Loucy (cell line): ENCODE measurements at regions not wholly inside any gene's neighbourhood (a gene's known extent, or its start where the extent isn't known, plus 50 kb on each side); places are given as distances from the start of the nearest gene placed in this dataset.

Experiments used
- EZH2phosphoT487 ChIP-seq: fragments of 200-600 bp; IDR thresholded peaks from 2 replicates; pipeline ENCODE4 v1.6.1; 2018; ENCODE audit warnings: antibody characterized with exemption, mild to moderate bottlenecking, moderate library complexity, borderline replicate concordance
- TF ChIP-seq, protein P1 (sequence below): fragments of 200-600 bp; sonication (generic); conservative IDR thresholded peaks from 2 replicates; pipeline ENCODE4 v1.5.1; 2014; ENCODE audit warnings: mild to moderate bottlenecking, antibody characterized with exemption, low read length

DNA sequence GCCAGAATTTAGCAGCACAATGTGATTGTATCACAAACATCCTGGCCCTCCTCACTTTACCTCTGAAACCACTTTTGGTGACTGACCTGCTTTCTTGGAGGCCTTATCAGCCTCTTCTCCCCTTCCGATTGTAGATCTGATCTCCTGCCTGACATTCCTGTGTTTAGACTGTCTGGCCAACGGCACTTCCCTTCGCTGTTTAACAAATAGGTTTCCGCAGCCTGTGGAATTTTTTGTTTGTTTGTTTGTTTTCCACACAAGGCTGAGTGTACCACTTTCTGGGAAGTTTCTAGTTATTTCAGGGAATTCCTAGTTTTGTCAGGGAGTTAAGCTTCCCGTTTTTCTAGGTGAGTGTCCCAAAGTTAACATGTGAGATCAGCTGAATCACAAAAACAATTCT, 65.9 kb upstream of the CDKN3 start:
- TF ChIP-seq, protein P1, sequence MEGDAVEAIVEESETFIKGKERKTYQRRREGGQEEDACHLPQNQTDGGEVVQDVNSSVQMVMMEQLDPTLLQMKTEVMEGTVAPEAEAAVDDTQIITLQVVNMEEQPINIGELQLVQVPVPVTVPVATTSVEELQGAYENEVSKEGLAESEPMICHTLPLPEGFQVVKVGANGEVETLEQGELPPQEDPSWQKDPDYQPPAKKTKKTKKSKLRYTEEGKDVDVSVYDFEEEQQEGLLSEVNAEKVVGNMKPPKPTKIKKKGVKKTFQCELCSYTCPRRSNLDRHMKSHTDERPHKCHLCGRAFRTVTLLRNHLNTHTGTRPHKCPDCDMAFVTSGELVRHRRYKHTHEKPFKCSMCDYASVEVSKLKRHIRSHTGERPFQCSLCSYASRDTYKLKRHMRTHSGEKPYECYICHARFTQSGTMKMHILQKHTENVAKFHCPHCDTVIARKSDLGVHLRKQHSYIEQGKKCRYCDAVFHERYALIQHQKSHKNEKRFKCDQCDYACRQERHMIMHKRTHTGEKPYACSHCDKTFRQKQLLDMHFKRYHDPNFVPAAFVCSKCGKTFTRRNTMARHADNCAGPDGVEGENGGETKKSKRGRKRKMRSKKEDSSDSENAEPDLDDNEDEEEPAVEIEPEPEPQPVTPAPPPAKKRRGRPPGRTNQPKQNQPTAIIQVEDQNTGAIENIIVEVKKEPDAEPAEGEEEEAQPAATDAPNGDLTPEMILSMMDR, result no peak
- no peak for TF ChIP-seq EZH2phosphoT487
